Astrocyte (in vitro differentiated cells and primary cell): ENCODE measurements at regions not wholly inside any gene's neighbourhood (a gene's known extent, or its start where the extent isn't known, plus 50 kb on each side); places are given as distances from the start of the nearest gene placed in this dataset.
A peak's percentile ranks its signal among the peaks of the same experiment; 100 is the strongest.

Experiments
- DNase-seq: peaks from one replicate; pipeline ENCODE4 v3.0.0-alpha.2; 2010; ENCODE audit warnings: low read depth
- FAIRE-seq: peaks from 2 replicates; lab custom pipeline; 2011; peaks lifted over from hg19 to GRCh38; lab: Jason Lieb, UNC
- H2AFZ ChIP-seq: 2 replicates; pipeline ENCODE4 v1.6.0; 2012; ENCODE audit warnings: low read depth, low read length, inconsistent platforms
- H3K27ac ChIP-seq: 2 replicates; pipeline ENCODE4 v1.5.1; 2011; ENCODE audit warnings: low read depth, low read length, inconsistent platforms
- H3K27me3 ChIP-seq: 2 replicates; pipeline ENCODE4 v1.6.0; 2011; ENCODE audit warnings: low read length, inconsistent platforms; ENCODE audit not compliant: insufficient read depth
- H3K36me3 ChIP-seq: 2 replicates; pipeline ENCODE4 v1.5.1; 2011; ENCODE audit warnings: low read length, inconsistent platforms; ENCODE audit not compliant: insufficient read depth
- H3K4me1 ChIP-seq: 2 replicates; pipeline ENCODE4 v1.5.1; 2011; ENCODE audit warnings: low read length, inconsistent platforms; ENCODE audit not compliant: insufficient read depth
- H3K4me2 ChIP-seq: 2 replicates; pipeline ENCODE4 v1.6.0; 2012; ENCODE audit warnings: low read length, inconsistent platforms
- H3K4me3 ChIP-seq: 2 replicates; pipeline ENCODE4 v1.5.1; 2011; ENCODE audit warnings: low read depth, mild to moderate bottlenecking, low read length, inconsistent platforms; ENCODE audit not compliant: insufficient read depth
- H3K79me2 ChIP-seq: 2 replicates; pipeline ENCODE4 v1.6.0; 2012; ENCODE audit warnings: mild to moderate bottlenecking, low read length, inconsistent platforms; ENCODE audit not compliant: insufficient read depth
- H3K9ac ChIP-seq: 2 replicates; pipeline ENCODE4 v1.6.0; 2012; ENCODE audit warnings: mild to moderate bottlenecking, low read length, inconsistent platforms
- H3K9me3 ChIP-seq: 2 replicates; pipeline ENCODE4 v1.5.1; 2012; ENCODE audit warnings: low read depth, mild to moderate bottlenecking, low read length, inconsistent platforms; ENCODE audit not compliant: insufficient read depth
- H4K20me1 ChIP-seq: 2 replicates; pipeline ENCODE4 v1.6.0; 2012; ENCODE audit warnings: low read length, inconsistent platforms; ENCODE audit not compliant: insufficient read depth
- H3K27ac Mint-ChIP-seq: one replicate; pipeline ENCODE4 v1.8.0; 2021; ENCODE audit warnings: mild to moderate bottlenecking, mixed read lengths; ENCODE audit not compliant: unreplicated experiment
- H3K27me3 Mint-ChIP-seq: one replicate; pipeline ENCODE4 v1.8.0; 2021; ENCODE audit warnings: low read depth, mixed read lengths; ENCODE audit not compliant: unreplicated experiment
- H3K36me3 Mint-ChIP-seq: one replicate; pipeline ENCODE4 v1.8.0; 2021; ENCODE audit warnings: low read depth, mixed read lengths; ENCODE audit not compliant: unreplicated experiment
- H3K4me1 Mint-ChIP-seq: one replicate; pipeline ENCODE4 v1.8.0; 2021; ENCODE audit warnings: low read depth, mixed read lengths; ENCODE audit not compliant: unreplicated experiment
- H3K4me3 Mint-ChIP-seq: one replicate; pipeline ENCODE4 v1.8.0; 2021; ENCODE audit warnings: mild to moderate bottlenecking, moderate library complexity, mixed read lengths; ENCODE audit not compliant: unreplicated experiment
- H3K9me3 Mint-ChIP-seq: one replicate; pipeline ENCODE4 v1.8.0; 2021; ENCODE audit warnings: mild to moderate bottlenecking, mixed read lengths; ENCODE audit not compliant: unreplicated experiment
- EZH2 ChIP-seq: IDR thresholded peaks from 2 replicates; pipeline ENCODE4 v1.6.1; 2012; ENCODE audit warnings: mild to moderate bottlenecking, low read length, inconsistent platforms; ENCODE audit not compliant: insufficient read depth
- TF ChIP-seq, protein P1 (sequence below): IDR thresholded peaks from 2 replicates; pipeline ENCODE4 v1.5.1; 2011; ENCODE audit warnings: low read depth, mild to moderate bottlenecking, inconsistent platforms, low read length, moderate library complexity; ENCODE audit not compliant: insufficient read depth

DNA sequence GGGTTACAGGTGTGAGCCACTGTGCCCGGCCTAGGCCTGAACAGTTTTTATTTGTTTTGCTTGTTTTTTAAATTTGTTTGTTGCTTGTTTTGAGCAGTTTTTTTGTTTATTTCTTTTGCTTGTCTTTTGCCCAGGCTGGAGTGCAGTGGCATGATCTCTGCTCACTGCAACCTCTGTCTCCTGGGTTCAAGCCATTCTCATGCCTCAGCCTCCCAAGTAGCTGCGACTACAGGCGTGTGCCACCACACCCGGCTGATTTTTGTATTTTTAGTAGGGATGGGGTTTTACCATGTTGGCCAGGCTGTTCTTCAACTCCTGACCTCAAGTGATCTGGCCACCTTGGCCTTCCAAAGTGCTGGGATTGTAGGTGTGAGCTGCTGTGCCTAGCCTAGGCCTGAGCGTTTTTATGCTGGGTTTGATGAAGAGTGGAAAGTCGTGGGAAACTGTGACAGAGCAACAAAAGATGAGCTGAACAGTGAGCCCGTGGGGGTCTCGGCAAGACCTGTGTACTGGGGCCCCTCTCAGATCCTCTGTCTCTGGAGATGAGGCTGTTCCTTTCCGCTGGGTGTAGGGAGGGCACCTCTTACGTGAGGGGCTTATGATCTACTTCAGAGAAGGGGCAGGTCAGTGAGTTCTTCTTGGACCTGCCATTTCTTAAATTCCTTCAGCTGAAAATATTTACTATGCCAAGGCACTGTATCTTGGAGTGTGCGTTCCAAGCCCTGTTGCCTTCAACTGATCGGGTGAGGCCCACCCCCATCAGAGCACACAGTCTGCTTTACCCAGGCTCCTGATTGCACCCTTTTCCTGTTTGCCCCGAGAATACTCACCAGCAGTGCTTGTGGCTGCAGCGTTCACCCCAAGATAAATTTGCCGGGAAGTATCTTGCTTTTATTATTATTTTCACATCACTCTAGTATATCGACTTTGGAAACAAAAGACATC, 322.1 kb downstream of the SEC14L1 start:
- Histone ChIP-seq H3K79me2 (peaks cover 95% of the 10 kb centered on the region), H3K4me3 (no peak overlapping the region), H2AFZ (no peak overlapping the region), H3K27ac (no peak overlapping the region), H3K27me3 (no peaks in the 10 kb centered on the region), H3K4me1 (peaks cover 52% of the 10 kb centered on the region), H4K20me1 (peaks cover 75% of the 10 kb centered on the region), H3K4me2 (no peak overlapping the region), H3K36me3 (no peaks in the 10 kb centered on the region), H3K9me3 (no peaks in the 10 kb centered on the region), H3K9ac (no peak overlapping the region)
- FAIRE-seq (no peak), DNase-seq (no peak)
- peaks cover 38% of the 10 kb centered on the region for H3K4me1 Mint-ChIP-seq
- TF ChIP-seq, protein P1, sequence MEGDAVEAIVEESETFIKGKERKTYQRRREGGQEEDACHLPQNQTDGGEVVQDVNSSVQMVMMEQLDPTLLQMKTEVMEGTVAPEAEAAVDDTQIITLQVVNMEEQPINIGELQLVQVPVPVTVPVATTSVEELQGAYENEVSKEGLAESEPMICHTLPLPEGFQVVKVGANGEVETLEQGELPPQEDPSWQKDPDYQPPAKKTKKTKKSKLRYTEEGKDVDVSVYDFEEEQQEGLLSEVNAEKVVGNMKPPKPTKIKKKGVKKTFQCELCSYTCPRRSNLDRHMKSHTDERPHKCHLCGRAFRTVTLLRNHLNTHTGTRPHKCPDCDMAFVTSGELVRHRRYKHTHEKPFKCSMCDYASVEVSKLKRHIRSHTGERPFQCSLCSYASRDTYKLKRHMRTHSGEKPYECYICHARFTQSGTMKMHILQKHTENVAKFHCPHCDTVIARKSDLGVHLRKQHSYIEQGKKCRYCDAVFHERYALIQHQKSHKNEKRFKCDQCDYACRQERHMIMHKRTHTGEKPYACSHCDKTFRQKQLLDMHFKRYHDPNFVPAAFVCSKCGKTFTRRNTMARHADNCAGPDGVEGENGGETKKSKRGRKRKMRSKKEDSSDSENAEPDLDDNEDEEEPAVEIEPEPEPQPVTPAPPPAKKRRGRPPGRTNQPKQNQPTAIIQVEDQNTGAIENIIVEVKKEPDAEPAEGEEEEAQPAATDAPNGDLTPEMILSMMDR: no peak
- no peak for TF ChIP-seq EZH2
- no peaks in the 10 kb centered on the region for H3K27me3 Mint-ChIP-seq
- no peak overlapping the region for H3K4me3 Mint-ChIP-seq
- no peaks in the 10 kb centered on the region for H3K9me3 Mint-ChIP-seq
- H3K27ac Mint-ChIP-seq: no peak overlapping the region
- peaks cover 2% of the 10 kb centered on the region for H3K36me3 Mint-ChIP-seq

DNA sequence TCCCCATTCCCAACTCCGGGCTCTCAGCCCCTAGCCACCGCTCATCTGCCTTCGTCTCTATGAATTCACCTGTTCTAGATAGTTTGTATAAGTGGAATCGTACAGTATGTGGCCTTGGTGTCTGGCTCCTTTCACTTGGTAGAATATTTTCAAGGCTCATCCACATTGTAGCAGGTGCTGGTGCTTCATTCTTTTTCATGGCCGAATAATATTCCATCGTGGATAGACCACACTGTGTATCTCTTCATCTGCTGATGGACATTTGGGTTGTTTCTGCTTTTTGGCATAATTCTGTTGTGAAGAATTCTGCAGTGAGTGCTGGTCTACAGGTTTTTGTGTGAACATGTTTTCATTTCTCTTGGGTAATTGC, 324.2 kb downstream of the SEC14L1 start:
- no peak for FAIRE-seq
- Histone ChIP-seq H4K20me1 (peaks cover 72% of the 10 kb centered on the region), H3K4me3 (no peak overlapping the region), H3K4me2 (peak overlapping the region; percentile 70), H3K27me3 (no peaks in the 10 kb centered on the region), H2AFZ (no peak overlapping the region), H3K27ac (peak overlapping the region; percentile 80), H3K36me3 (no peaks in the 10 kb centered on the region), H3K9me3 (no peaks in the 10 kb centered on the region), H3K4me1 (peaks cover 42% of the 10 kb centered on the region), H3K9ac (peak overlapping the region; percentile 72), H3K79me2 (peaks cover 94% of the 10 kb centered on the region)
- Mint-ChIP-seq H3K27me3 (no peaks in the 10 kb centered on the region), H3K4me1 (peaks cover 39% of the 10 kb centered on the region), H3K27ac (peak overlapping the region; percentile 81), H3K9me3 (no peaks in the 10 kb centered on the region), H3K36me3 (no peaks in the 10 kb centered on the region), H3K4me3 (no peak overlapping the region)
- no peak for DNase-seq
- TF ChIP-seq, protein P1: no peak
- no peak for TF ChIP-seq EZH2
